ENCODE measurements at regions not wholly inside any gene's neighbourhood (a gene's known extent, or its start where the extent isn't known, plus 50 kb on each side); places are given as distances from the start of the nearest gene placed in this dataset.

DNA sequence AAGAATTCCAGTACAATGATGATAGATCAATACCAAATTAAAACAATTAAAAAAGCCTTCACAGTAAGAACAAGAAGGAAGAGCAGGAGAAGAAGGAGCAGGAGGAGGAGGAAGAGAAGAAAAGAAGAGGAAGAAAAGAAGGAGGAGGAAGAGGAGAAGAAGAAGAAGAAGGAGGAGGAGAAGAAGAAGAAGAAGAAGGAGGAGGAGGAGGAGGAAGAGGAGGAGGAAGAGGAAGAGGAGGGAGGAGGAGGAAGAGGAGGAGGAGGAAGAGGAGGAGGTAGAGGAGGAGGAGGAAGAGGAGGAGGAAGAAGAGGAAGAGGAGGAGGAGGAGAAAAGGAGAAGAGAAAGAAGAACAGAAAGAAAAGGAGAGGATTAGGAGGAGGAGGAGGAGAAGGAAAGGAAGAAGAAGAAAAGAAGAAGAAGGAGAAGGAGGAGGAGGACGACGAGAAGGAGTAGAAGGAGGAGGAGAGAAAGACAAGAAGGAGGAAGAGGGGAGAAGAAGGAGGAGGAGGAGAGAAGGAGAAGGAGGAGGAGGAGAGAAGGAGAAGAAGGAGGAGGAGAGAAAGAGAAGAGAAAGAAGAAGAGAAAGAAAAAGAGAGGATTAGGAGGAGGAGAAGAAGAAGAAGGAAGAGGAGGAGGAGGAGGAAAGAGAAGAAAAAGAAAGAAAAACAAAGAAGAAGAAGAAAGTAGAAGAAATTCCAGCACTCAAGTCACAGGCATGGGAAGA, 68.5 kb upstream of the GRIK3 start:
- no peak for TF ChIP-seq POLR2A (IDR thresholded peaks at IDR 0.05; ENCODE audit: low read length)
- no peak for TF ChIP-seq GATA1 (IDR thresholded peaks at IDR 0.05; ENCODE audit: low read depth, low read length)

All from erythroblast (primary cell).